ENCODE measurements at regions not wholly inside any gene's neighbourhood (a gene's known extent, or its start where the extent isn't known, plus 50 kb on each side); places are given as distances from the start of the nearest gene placed in this dataset.
A peak's percentile ranks its signal among the peaks of the same experiment; 100 is the strongest.
"Not testable (repeated sequence)": the region's sequence is repeated elsewhere in the genome, so short reads cannot be mapped to it uniquely, and the experiment has no call there.

DNA sequence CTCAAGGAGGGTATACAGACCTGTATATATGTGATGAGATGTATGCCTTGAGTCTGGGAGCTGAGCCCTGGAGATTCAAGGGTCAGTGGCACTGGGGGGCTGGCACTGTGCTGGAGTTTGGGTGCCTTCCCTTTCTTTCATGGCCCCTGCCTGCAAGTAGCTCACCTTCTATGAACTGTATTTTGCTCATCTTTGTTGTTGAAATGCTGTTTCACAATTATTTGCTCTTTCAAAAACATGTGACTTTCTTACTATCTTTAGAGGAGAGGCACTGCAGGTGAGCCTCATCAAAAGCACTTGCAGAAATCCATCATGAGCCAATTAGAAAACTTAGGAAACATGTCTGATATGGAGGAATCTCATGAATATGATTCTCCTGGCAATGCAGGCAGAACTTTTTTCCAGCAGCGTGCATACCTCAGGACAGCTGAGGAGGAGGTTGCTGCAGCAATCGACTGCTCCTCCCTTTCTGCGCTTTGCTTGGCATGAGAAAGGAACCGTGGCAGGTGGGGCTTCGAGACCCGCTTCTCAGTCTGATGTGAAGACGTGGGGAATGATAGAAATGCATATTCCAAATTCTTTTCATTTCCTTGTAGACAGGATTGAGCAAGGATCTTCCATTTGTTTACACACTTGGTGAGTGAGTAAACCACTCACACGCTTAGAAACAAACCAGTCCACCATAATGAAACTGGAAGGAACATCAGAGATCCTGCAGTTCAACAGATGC is 178.4 kb upstream of the E2F8 start:
- no peak for DNase-seq (ENCODE audit: low read depth in 2 of 3, low spot score in 2 of 3)

DNA sequence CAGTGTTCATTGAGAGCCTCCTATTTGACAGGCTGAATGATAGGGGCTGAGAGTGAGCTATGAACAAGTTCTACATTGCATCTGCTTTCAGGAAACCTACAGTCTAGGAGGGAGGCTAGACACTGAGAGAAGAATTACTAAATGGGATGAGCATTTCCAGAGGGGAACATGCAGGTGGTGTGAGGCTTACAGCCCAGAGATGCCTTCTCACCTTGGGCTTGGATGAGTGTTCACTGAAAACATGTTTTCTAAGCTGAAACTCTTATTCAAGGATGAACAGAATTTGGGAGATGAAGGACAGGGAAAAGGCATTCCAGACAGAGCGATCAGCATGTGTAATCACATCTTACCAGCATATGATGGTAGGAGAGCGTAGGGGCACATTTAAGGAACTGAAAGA is 177.5 kb upstream of the E2F8 start:
- no peak for DNase-seq (ENCODE audit: low read depth in 2 of 3, low spot score in 2 of 3)

DNA sequence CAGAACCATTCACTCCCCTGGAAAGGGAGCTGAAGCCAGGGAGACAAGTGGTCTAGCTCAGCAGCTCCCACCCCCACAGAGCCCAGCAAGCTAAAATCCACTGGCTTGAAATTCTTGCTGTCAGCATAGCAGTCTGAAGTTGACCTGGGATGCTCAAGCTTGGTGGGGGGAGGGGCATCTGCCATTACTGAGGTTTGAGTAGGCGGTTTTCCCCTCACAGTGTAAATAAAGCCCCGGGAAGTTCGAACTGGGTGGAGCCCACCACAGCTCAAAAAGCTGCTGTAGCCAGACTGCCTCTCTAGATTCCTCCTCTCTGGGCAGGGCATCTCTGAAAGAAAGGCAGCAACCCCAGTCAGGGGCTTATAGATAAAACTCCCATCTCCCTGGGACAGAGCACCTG is 171.3 kb upstream of the E2F8 start:
- not testable (repeated sequence) for DNase-seq (ENCODE audit: low read depth in 2 of 3, low spot score in 2 of 3)

DNA sequence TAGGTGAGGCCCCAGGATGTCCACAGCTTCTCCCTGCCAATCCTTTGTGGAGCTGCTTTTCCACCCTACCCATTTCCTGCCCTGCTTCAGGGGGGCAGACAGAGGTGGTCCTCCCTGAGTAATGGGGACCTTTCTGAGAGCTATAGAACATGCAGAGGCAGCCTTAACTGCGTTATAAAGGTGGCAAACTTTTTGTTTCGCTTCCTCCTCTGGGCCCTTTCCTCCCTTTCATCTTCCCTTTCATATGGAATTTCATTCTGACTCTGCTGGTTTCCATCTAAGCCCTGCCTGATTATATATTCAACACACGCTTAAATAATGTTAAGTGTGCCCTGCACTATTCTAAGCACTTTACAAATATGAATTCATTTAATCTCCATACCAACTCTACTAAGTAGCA is 169.3 kb upstream of the E2F8 start:
- no peak for DNase-seq (ENCODE audit: low read depth in 2 of 3, low spot score in 2 of 3)

DNA sequence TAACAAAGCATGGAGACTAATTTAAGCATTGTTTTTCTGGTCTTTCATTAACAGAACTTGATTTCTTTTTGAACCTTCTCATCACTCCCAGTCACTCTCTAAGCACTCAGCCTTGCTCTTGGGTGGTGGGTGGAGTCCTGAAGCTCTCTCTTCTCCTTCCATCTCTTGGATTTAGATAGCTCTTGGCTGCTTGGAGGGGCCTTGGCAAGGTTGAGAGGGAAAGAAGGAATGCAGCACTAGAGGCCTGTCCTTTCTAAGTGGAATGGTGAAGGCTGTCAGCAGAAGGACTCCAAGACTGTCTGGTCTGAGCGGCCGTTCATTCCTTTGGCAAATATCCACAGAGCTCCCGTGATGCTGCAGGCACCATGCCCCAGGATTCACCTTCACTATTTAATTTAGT is 168.6 kb upstream of the E2F8 start:
- DNase-seq (ENCODE audit: low read depth in 2 of 3, low spot score in 2 of 3), result no peak

DNA sequence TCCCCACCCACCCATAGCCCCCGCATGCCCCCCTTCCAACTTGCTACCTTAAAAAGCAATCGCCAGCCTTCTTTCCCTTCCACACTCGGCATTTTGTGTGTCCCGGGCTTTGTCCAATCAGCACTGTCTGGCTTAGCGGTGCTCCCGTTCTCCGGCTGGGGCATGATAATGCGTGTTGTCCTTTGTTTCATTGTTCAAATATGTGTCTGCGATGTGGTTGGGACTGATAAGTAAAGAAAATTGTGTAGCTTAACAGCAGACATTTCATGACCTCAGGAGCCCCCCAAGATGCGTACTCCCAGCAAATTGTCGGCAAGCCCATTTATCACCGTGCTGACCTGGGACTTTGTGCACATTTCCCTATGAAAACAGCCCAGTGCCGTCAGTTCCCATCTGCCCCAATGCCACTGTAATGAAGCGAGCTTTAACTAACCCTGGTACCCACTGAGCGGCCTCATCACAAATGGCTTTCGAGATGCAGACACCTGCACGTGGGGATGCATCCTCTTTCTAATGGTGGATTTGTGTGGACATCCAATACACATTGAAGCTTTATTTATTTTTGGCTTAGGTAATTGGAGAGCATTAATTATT is 167.0 kb upstream of the E2F8 start:
- no peak for DNase-seq (ENCODE audit: low read depth in 2 of 3, low spot score in 2 of 3)

DNA sequence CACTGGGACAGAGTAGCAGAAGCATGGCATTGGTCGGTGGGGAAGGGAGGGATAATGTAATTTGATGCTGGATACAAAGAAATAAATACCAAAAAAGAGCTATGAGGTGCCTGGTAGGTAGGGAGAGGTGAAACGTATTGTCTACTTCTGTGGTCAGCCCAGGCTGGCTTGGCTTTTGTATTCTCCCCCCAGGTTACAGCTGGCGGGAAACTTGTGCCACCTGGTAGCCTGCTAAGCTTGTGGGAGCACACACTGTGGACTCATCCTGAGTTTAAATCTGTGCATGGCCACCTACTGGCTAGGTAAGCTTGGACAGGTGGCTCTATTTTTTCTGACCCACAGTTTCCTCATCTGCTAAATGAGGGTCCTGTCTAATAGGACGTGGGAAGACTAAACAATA is 165.2 kb upstream of the E2F8 start:
- no peak for DNase-seq (ENCODE audit: low read depth in 2 of 3, low spot score in 2 of 3)

DNA sequence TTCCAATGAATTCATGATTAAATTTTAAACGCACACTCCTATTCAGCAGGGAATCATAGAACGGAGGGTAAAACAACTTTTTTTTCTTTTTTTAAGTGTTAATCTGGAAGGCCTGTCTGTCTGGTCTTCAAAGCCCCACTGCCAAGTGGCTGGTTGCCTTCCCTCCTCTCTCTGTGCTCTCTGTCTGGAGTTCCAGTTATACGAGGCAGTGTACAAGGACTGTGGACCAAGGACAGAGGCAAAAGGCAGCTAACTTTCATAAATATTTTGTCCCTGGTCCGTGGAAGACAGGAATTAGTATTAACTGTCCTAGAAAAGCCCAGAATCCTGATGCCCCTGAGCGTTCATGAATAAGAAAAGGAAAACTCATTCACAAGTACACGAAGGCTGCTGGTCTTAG is 164.0 kb upstream of the E2F8 start:
- DNase-seq (ENCODE audit: low read depth in 2 of 3, low spot score in 2 of 3), result no peak

DNA sequence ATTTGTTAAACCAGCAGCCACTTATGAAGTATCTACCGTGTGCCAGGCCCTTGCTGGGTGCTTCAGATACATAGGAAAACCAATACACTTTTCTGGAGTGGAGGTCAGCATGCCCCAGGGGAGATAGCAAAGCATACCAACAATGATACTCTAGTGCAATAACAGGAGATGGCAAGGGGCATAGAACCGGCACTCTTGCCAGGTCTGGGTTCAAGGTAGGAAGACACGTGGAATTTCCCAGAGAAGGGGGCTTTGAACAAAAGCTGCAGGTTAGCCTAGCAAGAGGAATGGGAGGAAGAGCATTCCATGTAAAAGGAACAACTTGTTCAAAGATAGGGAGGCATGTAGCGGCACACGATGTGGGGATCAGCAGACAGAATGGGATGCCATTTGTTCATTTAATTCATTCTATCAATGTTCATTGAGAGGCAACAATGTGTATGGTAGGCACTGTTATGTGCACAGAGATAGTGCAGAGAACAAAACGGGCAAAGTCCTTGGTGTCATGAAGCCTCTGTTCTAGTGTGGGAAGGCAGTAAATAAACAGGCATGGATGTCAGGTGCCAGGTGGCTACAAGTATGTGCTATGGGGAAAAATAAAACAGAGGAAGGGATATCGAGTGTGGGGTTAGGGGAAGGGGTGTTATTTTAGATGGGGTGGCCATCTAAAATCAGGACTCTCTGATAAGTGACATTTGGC is 162.6 kb upstream of the E2F8 start:
- DNase-seq (ENCODE audit: low read depth in 2 of 3, low spot score in 2 of 3), result no peak

DNA sequence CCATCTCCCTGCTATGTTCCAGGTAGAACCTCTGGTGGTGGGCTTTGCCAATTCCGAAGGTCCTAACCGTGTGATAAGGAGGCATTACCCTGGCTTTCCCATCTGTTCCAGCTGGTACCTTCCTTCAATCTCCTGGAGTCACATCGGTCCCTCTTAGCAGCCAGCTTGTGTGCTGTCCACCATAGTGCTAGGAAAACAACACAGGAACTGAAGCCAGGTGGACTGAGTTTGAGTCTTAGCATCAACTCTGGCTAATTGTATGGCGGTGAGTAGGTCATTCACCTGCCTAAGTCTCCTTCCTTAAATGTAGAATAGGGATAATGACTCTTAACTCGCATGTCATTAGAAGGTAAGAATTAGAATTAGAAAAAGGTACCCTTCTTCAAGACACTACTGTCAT is 159.6 kb upstream of the E2F8 start:
- DNase-seq (ENCODE audit: low read depth in 2 of 3, low spot score in 2 of 3), result no peak

DNA sequence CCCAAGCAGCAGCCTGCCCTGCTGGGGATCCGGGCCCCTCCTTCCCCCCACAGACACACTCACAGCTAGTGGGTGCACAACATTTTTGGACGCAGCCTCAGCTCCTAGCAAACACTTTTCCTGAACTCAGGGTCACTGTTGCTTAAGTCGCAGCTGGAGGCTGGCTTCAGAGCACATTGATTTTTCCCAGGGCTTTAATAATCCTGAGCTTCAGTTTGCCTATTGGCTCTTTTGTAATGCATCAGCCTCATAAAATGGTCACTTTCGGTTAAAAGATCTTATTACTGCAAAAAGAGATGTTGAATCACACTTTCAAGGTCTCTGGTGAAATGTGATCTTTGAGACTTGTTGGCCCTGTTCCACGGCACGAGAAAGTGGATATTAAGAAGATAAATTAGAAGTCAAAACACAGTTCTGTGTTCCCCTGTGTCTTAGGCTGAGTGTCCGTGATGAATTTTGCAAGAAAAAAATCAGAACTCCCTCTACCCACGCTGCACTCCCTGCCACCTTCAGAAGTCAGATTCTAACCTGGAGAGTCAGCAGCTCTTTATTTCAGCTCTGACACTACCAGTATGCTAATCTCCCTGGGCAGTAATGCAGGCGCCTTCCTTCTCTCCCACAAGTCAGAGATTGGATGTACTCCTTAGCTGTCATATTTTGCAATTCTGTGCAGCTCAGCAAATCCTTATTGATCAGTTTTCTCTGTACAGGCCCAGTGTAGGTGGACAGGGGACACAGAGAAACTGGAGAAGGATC is 158.2 kb upstream of the E2F8 start:
- no peak for DNase-seq (ENCODE audit: low read depth in 2 of 3, low spot score in 2 of 3)

DNA sequence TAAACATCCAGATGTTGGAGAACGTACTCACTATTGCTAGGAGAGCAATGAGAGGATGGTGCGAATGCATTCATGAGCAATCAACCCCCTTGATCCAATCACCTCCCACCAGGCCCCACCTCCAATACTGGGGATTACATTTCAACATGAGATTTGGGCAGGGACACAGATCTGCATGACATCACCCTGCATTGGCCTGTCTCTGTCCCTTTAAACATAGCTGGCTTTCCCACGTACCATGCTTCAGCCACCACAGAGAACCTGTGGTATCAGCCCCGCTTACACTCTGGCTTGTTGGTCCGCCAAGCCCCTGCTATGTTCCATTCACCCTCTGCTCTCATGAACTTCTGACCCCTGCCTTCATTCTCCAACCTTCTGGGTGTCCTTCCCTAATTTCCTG is 157.5 kb upstream of the E2F8 start:
- no peak for DNase-seq (ENCODE audit: low read depth in 2 of 3, low spot score in 2 of 3)

DNA sequence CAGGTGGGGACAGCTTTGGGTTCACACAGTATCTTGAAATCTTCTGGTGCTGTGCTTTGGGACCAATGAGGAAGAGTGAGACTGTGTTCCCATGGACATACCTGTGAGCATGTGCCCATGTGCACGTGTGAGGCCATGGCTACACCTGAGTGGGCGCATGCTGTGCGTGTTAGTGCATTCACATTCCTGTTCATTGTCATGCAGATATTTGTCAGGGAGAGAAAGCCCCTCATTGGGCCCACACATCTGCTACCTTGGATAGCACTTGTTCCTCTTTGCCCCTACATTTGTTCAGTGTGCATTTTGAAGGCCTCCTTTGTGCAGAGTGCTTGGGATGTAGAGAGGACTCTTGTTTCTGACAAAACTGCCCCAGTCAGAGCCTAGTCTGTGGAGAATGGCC is 154.3 kb upstream of the E2F8 start:
- DNase-seq (ENCODE audit: low read depth in 2 of 3, low spot score in 2 of 3), result no peak

DNA sequence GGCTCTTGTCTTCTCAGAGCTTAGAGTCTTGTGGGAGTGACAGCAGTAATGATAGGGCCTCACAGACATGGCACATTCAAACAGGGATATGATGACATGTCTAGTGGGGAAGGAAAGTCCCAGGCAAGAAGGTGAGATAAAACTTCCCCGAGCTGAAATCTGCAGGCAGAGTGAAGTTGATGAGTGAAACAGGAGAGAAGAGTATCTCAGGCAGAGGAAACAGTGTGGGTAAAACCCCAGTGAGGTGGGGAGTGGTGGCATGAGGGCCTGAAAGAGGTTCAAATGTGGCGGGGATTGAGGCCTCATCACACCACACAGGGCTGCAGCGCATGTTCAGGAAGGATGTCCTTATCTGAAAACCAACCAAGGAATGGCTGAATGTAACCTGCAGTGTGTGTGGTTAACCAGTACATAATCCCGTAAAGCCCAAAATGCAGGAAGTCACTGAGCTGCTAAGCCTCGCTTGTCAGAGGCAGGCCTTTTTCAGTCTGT is 153.8 kb upstream of the E2F8 start:
- peak in 1 of 3 donors; percentile 10 for DNase-seq (ENCODE audit: low read depth in 2 of 3, low spot score in 2 of 3)

DNA sequence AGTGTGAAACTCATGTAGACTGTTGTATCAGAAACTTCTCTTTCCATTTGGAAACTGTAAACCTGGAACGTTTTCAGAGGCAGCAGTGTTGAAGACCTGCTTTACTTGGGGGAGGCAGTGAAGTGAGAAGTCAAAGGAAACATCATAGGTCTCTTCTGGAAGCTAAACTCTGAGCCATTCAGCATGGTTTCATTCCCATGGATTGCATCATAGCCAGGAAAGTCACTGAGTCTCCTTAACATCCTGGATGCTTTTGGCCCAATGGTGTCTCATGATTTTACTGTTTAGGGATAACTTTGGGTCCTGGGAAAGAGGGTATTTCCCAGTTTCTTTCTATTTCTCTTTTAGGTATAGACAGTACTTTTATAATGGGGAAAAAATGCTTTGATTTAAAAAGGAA is 153.2 kb upstream of the E2F8 start:
- no peak for DNase-seq (ENCODE audit: low read depth in 2 of 3, low spot score in 2 of 3)

DNA sequence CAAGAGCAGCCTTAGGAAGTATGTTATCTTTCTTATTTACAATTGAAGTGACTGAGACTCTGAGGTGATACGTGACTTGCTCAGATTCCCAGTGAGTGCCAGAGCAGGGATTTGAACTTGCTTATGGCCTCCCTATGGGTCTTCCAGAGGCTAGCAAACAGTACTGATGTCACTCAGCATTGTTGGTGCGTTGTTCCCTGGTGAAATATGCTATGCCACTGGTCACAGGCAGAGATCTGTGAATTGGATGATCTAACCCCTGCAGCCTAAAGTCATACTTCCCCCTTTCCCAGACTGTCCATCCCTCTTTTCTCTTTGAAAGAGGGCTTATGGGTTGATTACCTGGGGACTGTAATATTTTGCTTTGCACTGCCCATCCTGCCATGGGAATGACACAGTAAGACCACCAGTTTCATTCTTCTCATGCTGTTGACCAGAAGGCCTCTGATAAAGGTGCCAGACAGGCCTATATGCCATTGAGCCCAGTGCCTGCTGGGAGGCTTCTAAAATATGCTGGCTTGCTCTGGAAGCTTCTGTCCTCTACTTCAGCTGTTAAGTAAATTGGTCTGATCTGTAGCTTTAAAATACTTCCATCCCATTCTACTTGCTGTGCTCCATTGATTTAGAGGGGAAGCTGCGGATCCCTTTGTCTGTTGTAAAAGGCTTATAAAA is 152.2 kb upstream of the E2F8 start:
- DNase-seq (ENCODE audit: low read depth in 2 of 3, low spot score in 2 of 3), result no peak

DNA sequence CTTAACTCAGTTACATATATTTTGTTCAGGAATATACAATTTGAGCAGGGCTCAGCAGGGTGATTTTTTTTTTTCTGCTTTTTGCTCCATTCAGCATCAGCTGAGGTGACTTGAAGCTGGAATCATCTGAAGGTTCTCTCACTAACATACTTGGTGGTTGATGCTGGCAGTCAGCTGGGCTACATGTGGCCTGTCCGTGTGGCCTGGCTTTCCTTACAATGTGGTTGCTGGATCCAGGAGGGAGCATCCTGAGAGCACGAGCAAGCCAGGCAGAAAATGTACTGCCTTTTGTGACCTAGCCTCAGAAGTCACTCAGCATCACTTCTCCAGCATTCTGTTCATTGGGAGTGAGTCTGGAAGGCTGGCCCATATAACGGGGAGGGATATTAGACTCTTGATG is 151.6 kb upstream of the E2F8 start:
- DNase-seq (ENCODE audit: low read depth in 2 of 3, low spot score in 2 of 3), result no peak

DNA sequence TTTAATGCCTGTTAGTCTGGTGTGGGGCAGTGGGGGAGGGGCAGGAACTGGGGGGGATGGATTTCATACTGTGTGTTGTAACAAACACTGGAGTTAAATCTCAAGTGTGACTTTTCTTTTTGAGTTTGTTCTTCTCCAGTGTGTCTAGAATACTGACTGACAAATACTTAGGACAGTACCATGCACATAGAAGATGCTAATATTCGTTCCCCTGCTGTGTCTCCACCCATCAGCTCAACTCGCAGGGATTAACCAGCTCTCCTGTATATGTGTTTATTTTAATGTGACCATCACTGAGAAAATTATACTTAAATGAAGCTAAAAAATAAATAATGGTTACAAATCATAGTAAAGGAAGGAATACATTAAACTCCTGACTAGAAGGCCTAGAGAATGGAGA is 150.9 kb upstream of the E2F8 start:
- no peak for DNase-seq (ENCODE audit: low read depth in 2 of 3, low spot score in 2 of 3)

DNA sequence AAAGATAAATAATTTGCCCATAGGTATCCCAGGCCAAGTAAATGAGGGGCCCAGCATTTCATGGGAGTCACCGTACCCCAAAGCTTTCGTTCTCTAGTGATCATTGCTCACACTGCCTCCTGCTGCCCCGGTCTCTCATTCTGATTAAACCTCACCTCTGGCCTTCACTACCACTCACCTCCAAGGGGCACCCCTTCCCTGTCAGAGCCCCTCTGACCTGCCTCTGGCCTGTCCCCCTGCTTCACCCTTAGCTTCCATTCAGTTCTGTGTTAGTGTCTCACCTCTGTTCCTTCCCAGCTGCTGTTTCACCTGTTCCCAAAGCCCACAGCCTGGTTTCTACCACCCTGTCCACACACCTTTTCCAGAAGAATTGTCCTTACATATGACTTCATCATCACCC is 150.3 kb upstream of the E2F8 start:
- no peak for DNase-seq (ENCODE audit: low read depth in 2 of 3, low spot score in 2 of 3)

DNA sequence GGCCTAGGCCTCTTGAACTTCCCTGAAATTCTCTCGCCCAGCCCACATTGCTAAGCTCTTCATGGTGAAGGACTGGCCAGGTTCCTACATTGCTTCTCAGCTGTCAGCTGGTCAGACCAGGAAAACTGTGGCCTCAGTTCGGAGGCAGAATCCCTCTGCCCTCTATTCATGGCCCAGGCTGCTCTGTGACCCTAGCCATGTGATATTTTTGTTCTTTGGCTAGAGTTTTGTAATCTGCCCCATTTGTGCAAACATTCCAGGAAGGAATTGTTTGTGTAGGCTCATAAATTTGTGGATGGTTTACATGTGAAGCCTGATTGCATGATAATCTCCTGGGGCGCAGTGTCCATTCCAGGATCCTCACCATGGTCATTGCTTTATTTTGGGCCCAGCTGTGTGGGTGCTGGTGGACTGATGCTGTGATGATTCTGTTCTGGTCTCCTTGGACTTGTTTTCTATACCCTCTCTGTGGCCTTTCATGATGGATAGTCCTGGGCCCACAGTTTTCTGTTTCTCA is 149.1 kb upstream of the E2F8 start:
- no peak for DNase-seq (ENCODE audit: low read depth in 2 of 3, low spot score in 2 of 3)
